GM23338 (cell line): ENCODE measurements at regions not wholly inside any gene's neighbourhood (a gene's known extent, or its start where the extent isn't known, plus 50 kb on each side); places are given as distances from the start of the nearest gene placed in this dataset.

Source experiments
- ATAC-seq: fragments of 200-7000 bp; cut with Tn5 transposase; 3 replicates; pipeline ENCODE4 v1.9.1; 2020
- DNase-seq: peaks from one replicate; pipeline ENCODE4 v3.0.0-alpha.2; 2015; ENCODE audit warnings: low spot score
- H2AFZ ChIP-seq: fragments of 200-600 bp; sonication (generic); 2 replicates; pipeline ENCODE4 v1.8.0; 2016; ENCODE audit warnings: antibody characterized with exemption, mild to moderate bottlenecking, moderate library complexity
- H3F3A ChIP-seq: fragments of 200-600 bp; sonication (generic); replicated peaks from 2 replicates; pipeline ENCODE4 v1.8.0; 2017; ENCODE audit warnings: antibody characterized with exemption, mixed run types, low read depth
- H3K27ac ChIP-seq: fragments of 200-600 bp; sonication (generic); 2 replicates; pipeline ENCODE4 v1.6.1; 2016; ENCODE audit warnings: low read depth
- H3K27me3 ChIP-seq: fragments of 200-600 bp; sonication (generic); 2 replicates; pipeline ENCODE4 v1.8.0; 2016; ENCODE audit warnings: mild to moderate bottlenecking, mixed run types, moderate library complexity; ENCODE audit not compliant: insufficient read depth
- H3K36me3 ChIP-seq: fragments of 200-600 bp; sonication (generic); 2 replicates; pipeline ENCODE4 v1.8.0; 2016; ENCODE audit warnings: mild to moderate bottlenecking; ENCODE audit not compliant: insufficient read depth
- H3K4me1 ChIP-seq: fragments of 200-600 bp; sonication (generic); 2 replicates; pipeline ENCODE4 v1.8.0; 2016; ENCODE audit warnings: mild to moderate bottlenecking, moderate library complexity; ENCODE audit not compliant: insufficient read depth
- H3K4me2 ChIP-seq: fragments of 200-600 bp; sonication (generic); 2 replicates; pipeline ENCODE4 v1.7.1; 2017; ENCODE audit warnings: mixed run types
- H3K4me3 ChIP-seq: fragments of 200-600 bp; sonication (generic); 2 replicates; pipeline ENCODE4 v1.6.1; 2016; ENCODE audit warnings: mixed run types
- H3K79me2 ChIP-seq: fragments of 200-600 bp; sonication (generic); replicated peaks from 2 replicates; pipeline ENCODE4 v1.8.0; 2017; ENCODE audit warnings: mild to moderate bottlenecking; ENCODE audit not compliant: insufficient read depth
- H3K9me2 ChIP-seq: fragments of 200-600 bp; sonication (generic); 2 replicates; pipeline ENCODE4 v1.8.0; 2017; ENCODE audit not compliant: insufficient read depth
- H4K20me1 ChIP-seq: fragments of 200-600 bp; sonication (generic); replicated peaks from 2 replicates; pipeline ENCODE4 v1.8.0; 2017; ENCODE audit warnings: mild to moderate bottlenecking; ENCODE audit not compliant: insufficient read depth
- H3K27ac Mint-ChIP-seq: 2 replicates; pipeline ENCODE4 v1.8.0; 2020; ENCODE audit warnings: inconsistent platforms, mild to moderate bottlenecking, moderate library complexity, mixed read lengths
- H3K27me3 Mint-ChIP-seq: 3 replicates; pipeline ENCODE4 v1.8.0; 2022; ENCODE audit warnings: low read depth, mild to moderate bottlenecking, moderate library complexity, mixed read lengths, inconsistent platforms; ENCODE audit not compliant: insufficient read depth, poor library complexity
- H3K36me3 Mint-ChIP-seq: 3 replicates; pipeline ENCODE4 v1.8.0; 2021; ENCODE audit warnings: low read depth, mild to moderate bottlenecking, inconsistent platforms, moderate library complexity, mixed read lengths
- H3K4me1 Mint-ChIP-seq: 3 replicates; pipeline ENCODE4 v1.8.0; 2020; ENCODE audit warnings: mild to moderate bottlenecking, inconsistent platforms, mixed read lengths
- H3K4me3 Mint-ChIP-seq: 3 replicates; pipeline ENCODE4 v1.8.0; 2021; ENCODE audit warnings: moderate library complexity, mild to moderate bottlenecking, inconsistent platforms, mixed read lengths
- H3K9me3 Mint-ChIP-seq: 3 replicates; pipeline ENCODE4 v1.8.0; 2020; ENCODE audit warnings: moderate library complexity, mild to moderate bottlenecking, inconsistent platforms, mixed read lengths
- CREB1 ChIP-seq: fragments of 250-450 bp; sonication (Bioruptor Pico); IDR thresholded peaks from 2 replicates; pipeline ENCODE4 v1.5.0; 2020; ENCODE audit warnings: low read depth, mild to moderate bottlenecking, moderate library complexity
- ETS1 ChIP-seq: IDR thresholded peaks from 2 replicates; pipeline ENCODE4 v1.6.1; 2016; ENCODE audit warnings: antibody characterized with exemption
- EZH2 ChIP-seq: fragments of 200-600 bp; sonication (generic); IDR thresholded peaks from one replicate; pipeline ENCODE4 v1.8.0; 2017; ENCODE audit warnings: antibody characterized with exemption, mild to moderate bottlenecking, low read depth; ENCODE audit not compliant: unreplicated experiment
- EZH2phosphoT487 ChIP-seq: fragments of 200-600 bp; sonication (generic); IDR thresholded peaks from one replicate; pipeline ENCODE4 v1.8.1; 2018; ENCODE audit warnings: antibody characterized with exemption; ENCODE audit not compliant: unreplicated experiment
- JUNB ChIP-seq: IDR thresholded peaks from one replicate; pipeline ENCODE4 v1.6.1; 2016; ENCODE audit warnings: antibody characterized with exemption; ENCODE audit not compliant: unreplicated experiment
- NANOG ChIP-seq: IDR thresholded peaks from 2 replicates; pipeline ENCODE4 v1.6.1; 2016; ENCODE audit warnings: antibody characterized with exemption, borderline replicate concordance
- POLR2AphosphoS5 ChIP-seq: IDR thresholded peaks from 2 replicates; pipeline ENCODE4 v1.6.1; 2016; ENCODE audit warnings: antibody characterized with exemption, low read depth
- REST ChIP-seq: IDR thresholded peaks from one replicate; pipeline ENCODE4 v1.6.1; 2018; ENCODE audit warnings: antibody characterized with exemption; ENCODE audit not compliant: unreplicated experiment
- STAT1 ChIP-seq: IDR thresholded peaks from one replicate; pipeline ENCODE4 v1.6.1; 2016; ENCODE audit warnings: antibody characterized with exemption; ENCODE audit not compliant: unreplicated experiment
- ZNF114 ChIP-seq: fragments of 250-450 bp; sonication (Bioruptor Pico); IDR thresholded peaks from 2 replicates; pipeline ENCODE4 v1.5.0; 2020; ENCODE audit warnings: mild to moderate bottlenecking, moderate library complexity
- ZNF331 ChIP-seq: fragments of 250-450 bp; sonication (Bioruptor Pico); IDR thresholded peaks from 2 replicates; pipeline ENCODE4 v1.5.0; 2020; ENCODE audit warnings: low read depth, mild to moderate bottlenecking, moderate library complexity
- TF ChIP-seq, protein P1 (sequence below), 2 experiments: fragments of 200-600 bp in 1 of 2; sonication (generic) in 1 of 2; conservative IDR thresholded peaks; 2 replicates each; pipeline versions ENCODE4 v1.5.1 to v1.6.1; 2016 to 2017; ENCODE audit warnings: antibody characterized with exemption in 2 of 2, low read depth in 2 of 2, mild to moderate bottlenecking in 2 of 2, moderate library complexity in 1 of 2
- TF ChIP-seq, protein P2 (sequence below): fragments of 250-450 bp; sonication (Bioruptor Pico); IDR thresholded peaks from 2 replicates; pipeline ENCODE4 v1.5.0; 2020; ENCODE audit warnings: mild to moderate bottlenecking, moderate library complexity

DNA sequence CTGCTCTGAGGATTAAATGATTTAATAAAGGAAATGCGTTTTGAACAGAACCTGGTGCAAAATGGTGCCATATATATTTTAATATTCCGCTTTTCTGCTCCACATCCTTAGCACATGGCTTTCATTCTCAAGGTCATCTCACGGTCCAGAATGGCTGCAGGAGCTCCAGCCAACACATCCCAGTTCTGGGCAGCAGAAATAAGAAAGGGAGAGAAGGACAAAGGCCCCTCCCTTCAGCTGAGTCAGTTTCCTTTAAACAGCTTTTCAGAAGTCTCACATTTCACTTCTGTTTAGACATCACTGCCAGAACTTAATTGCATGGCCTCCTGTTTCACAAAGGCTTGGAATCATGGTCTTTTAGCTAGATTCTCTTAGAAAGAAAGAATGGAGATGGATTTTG lies 75.2 kb upstream of the LRRN2 start:
- no peak for TF ChIP-seq CREB1
- TF ChIP-seq, protein P1, sequence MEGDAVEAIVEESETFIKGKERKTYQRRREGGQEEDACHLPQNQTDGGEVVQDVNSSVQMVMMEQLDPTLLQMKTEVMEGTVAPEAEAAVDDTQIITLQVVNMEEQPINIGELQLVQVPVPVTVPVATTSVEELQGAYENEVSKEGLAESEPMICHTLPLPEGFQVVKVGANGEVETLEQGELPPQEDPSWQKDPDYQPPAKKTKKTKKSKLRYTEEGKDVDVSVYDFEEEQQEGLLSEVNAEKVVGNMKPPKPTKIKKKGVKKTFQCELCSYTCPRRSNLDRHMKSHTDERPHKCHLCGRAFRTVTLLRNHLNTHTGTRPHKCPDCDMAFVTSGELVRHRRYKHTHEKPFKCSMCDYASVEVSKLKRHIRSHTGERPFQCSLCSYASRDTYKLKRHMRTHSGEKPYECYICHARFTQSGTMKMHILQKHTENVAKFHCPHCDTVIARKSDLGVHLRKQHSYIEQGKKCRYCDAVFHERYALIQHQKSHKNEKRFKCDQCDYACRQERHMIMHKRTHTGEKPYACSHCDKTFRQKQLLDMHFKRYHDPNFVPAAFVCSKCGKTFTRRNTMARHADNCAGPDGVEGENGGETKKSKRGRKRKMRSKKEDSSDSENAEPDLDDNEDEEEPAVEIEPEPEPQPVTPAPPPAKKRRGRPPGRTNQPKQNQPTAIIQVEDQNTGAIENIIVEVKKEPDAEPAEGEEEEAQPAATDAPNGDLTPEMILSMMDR (conservative IDR thresholded peaks at IDR 0.05; ENCODE audit: low read depth in 2 of 2): no peak
- TF ChIP-seq ETS1: no peak
- TF ChIP-seq ZNF114 (CRISPR knock-in tag): no peak
- TF ChIP-seq REST: no peak
- no peak for TF ChIP-seq EZH2phosphoT487
- TF ChIP-seq, protein P2, sequence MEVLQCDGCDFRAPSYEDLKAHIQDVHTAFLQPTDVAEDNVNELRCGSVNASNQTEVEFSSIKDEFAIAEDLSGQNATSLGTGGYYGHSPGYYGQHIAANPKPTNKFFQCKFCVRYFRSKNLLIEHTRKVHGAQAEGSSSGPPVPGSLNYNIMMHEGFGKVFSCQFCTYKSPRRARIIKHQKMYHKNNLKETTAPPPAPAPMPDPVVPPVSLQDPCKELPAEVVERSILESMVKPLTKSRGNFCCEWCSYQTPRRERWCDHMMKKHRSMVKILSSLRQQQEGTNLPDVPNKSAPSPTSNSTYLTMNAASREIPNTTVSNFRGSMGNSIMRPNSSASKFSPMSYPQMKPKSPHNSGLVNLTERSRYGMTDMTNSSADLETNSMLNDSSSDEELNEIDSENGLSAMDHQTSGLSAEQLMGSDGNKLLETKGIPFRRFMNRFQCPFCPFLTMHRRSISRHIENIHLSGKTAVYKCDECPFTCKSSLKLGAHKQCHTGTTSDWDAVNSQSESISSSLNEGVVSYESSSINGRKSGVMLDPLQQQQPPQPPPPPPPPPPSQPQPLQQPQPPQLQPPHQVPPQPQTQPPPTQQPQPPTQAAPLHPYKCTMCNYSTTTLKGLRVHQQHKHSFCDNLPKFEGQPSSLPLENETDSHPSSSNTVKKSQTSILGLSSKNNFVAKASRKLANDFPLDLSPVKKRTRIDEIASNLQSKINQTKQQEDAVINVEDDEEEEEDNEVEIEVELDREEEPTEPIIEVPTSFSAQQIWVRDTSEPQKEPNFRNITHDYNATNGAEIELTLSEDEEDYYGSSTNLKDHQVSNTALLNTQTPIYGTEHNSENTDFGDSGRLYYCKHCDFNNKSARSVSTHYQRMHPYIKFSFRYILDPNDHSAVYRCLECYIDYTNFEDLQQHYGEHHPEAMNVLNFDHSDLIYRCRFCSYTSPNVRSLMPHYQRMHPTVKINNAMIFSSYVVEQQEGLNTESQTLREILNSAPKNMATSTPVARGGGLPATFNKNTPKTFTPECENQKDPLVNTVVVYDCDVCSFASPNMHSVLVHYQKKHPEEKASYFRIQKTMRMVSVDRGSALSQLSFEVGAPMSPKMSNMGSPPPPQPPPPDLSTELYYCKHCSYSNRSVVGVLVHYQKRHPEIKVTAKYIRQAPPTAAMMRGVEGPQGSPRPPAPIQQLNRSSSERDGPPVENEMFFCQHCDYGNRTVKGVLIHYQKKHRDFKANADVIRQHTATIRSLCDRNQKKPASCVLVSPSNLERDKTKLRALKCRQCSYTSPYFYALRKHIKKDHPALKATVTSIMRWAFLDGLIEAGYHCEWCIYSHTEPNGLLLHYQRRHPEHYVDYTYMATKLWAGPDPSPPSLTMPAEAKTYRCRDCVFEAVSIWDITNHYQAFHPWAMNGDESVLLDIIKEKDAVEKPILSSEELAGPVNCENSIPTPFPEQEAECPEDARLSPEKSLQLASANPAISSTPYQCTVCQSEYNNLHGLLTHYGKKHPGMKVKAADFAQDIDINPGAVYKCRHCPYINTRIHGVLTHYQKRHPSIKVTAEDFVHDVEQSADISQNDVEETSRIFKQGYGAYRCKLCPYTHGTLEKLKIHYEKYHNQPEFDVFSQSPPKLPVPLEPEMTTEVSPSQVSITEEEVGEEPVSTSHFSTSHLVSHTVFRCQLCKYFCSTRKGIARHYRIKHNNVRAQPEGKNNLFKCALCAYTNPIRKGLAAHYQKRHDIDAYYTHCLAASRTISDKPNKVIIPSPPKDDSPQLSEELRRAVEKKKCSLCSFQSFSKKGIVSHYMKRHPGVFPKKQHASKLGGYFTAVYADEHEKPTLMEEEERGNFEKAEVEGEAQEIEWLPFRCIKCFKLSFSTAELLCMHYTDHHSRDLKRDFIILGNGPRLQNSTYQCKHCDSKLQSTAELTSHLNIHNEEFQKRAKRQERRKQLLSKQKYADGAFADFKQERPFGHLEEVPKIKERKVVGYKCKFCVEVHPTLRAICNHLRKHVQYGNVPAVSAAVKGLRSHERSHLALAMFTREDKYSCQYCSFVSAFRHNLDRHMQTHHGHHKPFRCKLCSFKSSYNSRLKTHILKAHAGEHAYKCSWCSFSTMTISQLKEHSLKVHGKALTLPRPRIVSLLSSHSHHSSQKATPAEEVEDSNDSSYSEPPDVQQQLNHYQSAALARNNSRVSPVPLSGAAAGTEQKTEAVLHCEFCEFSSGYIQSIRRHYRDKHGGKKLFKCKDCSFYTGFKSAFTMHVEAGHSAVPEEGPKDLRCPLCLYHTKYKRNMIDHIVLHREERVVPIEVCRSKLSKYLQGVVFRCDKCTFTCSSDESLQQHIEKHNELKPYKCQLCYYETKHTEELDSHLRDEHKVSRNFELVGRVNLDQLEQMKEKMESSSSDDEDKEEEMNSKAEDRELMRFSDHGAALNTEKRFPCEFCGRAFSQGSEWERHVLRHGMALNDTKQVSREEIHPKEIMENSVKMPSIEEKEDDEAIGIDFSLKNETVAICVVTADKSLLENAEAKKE: no peak
- no peak for TF ChIP-seq POLR2AphosphoS5
- no peak for TF ChIP-seq NANOG
- TF ChIP-seq JUNB: no peak
- no peak for TF ChIP-seq EZH2
- TF ChIP-seq STAT1: no peak
- no peak for TF ChIP-seq ZNF331
- Mint-ChIP-seq H3K9me3 (no peaks in the 10 kb centered on the region), H3K36me3 (no peaks in the 10 kb centered on the region), H3K27me3 (peaks cover 3% of the 10 kb centered on the region), H3K27ac (no peak overlapping the region), H3K4me3 (no peak overlapping the region), H3K4me1 (peaks cover 13% of the 10 kb centered on the region; the same call in 2 of the 3 replicates)
- Histone ChIP-seq H3K27ac (no peak overlapping the region), H3K9me2 (no peaks in the 10 kb centered on the region), H3K79me2 (no peaks in the 10 kb centered on the region), H3K4me2 (no peak overlapping the region), H4K20me1 (no peaks in the 10 kb centered on the region), H3F3A (no peaks in the 10 kb centered on the region), H2AFZ (no peak overlapping the region), H3K27me3 (peaks cover 4% of the 10 kb centered on the region; the same call in 1 of the 2 replicates), H3K4me3 (no peak overlapping the region), H3K36me3 (no peaks in the 10 kb centered on the region), H3K4me1 (peaks cover 17% of the 10 kb centered on the region; the same call in 1 of the 2 replicates)
- no peak for ATAC-seq
- no peak for DNase-seq
